ENCODE measurements at regions not wholly inside any gene's neighbourhood (a gene's known extent, or its start where the extent isn't known, plus 50 kb on each side); places are given as distances from the start of the nearest gene placed in this dataset.

- DNase-seq (ENCODE audit: low read depth): no peak
- H3K4me3 ChIP-seq (ENCODE audit: low read length): no peak overlapping the region
- TF ChIP-seq CTCF (IDR thresholded peaks at IDR 0.05; ENCODE audit: insufficient read depth, low read depth, low read length, missing control alignments): no peak
These were observed 167.8 kb upstream of the CXCL12 start for GRCh38 chr10:44552726-44553125.

- no peak for TF ChIP-seq CTCF (IDR thresholded peaks at IDR 0.05; ENCODE audit: insufficient read depth, low read depth, low read length, missing control alignments)
- no peak for DNase-seq (ENCODE audit: low read depth)
- no peak overlapping the region for H3K4me3 ChIP-seq (ENCODE audit: low read length)
These were observed 172.8 kb upstream of the CXCL12 start for GRCh38 chr10:44557596-44558191.

GRCh38 chr10:44558521-44558920, 173.6 kb upstream of the CXCL12 start:
- TF ChIP-seq CTCF (IDR thresholded peaks at IDR 0.05; ENCODE audit: insufficient read depth, low read depth, low read length, missing control alignments): no peak
- H3K4me3 ChIP-seq (ENCODE audit: low read length): no peak overlapping the region
- no peak for DNase-seq (ENCODE audit: low read depth)

GRCh38 chr10:44564361-44564760, 179.5 kb upstream of the CXCL12 start:
- H3K4me3 ChIP-seq (ENCODE audit: low read length): no peak overlapping the region
- no peak for TF ChIP-seq CTCF (IDR thresholded peaks at IDR 0.05; ENCODE audit: insufficient read depth, low read depth, low read length, missing control alignments)
- DNase-seq (ENCODE audit: low read depth): no peak

- DNase-seq (ENCODE audit: low read depth): no peak
These were observed 179.9 kb upstream of the CXCL12 start for GRCh38 chr10:44564790-44565189.

GRCh38 chr10:44566786-44567185, 181.9 kb upstream of the CXCL12 start:
- no peak for DNase-seq (ENCODE audit: low read depth)
- H3K4me3 ChIP-seq (ENCODE audit: low read length): no peak overlapping the region
- TF ChIP-seq CTCF (IDR thresholded peaks at IDR 0.05; ENCODE audit: insufficient read depth, low read depth, low read length, missing control alignments): no peak

More at GRCh38 chr10:44564790-44565189, 179.9 kb upstream of the CXCL12 start:
- no peak overlapping the region for H3K4me3 ChIP-seq (ENCODE audit: low read length)
- no peak for TF ChIP-seq CTCF (IDR thresholded peaks at IDR 0.05; ENCODE audit: insufficient read depth, low read depth, low read length, missing control alignments)

GRCh38 chr10:44567471-44567870, 182.6 kb upstream of the CXCL12 start:
- TF ChIP-seq CTCF (IDR thresholded peaks at IDR 0.05; ENCODE audit: insufficient read depth, low read depth, low read length, missing control alignments): no peak
- no peak for DNase-seq (ENCODE audit: low read depth)
- H3K4me3 ChIP-seq (ENCODE audit: low read length): no peak overlapping the region

Measured in epithelial cell of esophagus (primary cell).